GM21367 (cell line): ENCODE measurements at regions not wholly inside any gene's neighbourhood (a gene's known extent, or its start where the extent isn't known, plus 50 kb on each side); places are given as distances from the start of the nearest gene placed in this dataset.

Experiments used
- ATAC-seq: cut with Tn5 transposase; IDR thresholded peaks from one replicate; pipeline ENCODE4 v1.9.1; 2021; ENCODE audit not compliant: unreplicated experiment

DNA sequence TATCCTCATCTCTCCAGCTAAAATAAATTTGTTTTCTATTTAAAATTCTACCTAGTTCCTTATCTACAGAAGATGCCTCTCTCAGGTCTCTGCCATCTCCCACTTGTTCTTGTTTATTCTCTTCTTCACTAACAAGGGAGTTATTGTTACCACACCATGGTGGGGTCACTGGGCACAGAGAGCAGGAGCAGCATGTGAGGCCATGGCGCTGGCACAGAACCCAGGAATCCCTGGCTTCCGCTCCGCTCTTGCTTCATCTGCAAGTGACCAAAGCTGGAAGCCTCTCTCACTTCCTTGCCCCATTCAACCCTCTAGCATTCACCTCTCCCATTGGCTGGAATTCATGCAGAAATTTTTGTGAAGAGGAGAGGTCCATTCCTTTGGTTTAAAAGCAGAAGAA, 190.7 kb upstream of the NCAM1 start:
- no peak for ATAC-seq

DNA sequence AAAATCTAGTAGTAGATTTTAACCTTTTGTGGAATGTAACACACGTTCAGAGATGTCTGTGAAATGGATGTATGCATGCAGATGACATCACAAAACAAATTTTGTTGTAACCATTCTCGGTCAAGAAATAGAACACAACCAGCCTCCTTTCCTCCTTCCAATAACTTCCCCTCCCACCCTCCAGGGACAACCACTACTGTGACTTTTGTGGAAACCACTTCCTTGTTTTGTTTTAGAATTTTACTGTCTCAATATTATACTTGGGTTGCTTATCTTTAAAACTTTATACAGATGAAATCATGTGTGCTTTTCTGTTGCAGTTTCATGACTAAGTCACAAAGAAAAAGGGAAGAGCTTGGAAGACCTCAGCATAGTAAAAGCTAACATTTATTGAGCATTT, 189.4 kb upstream of the NCAM1 start:
- no peak for ATAC-seq

DNA sequence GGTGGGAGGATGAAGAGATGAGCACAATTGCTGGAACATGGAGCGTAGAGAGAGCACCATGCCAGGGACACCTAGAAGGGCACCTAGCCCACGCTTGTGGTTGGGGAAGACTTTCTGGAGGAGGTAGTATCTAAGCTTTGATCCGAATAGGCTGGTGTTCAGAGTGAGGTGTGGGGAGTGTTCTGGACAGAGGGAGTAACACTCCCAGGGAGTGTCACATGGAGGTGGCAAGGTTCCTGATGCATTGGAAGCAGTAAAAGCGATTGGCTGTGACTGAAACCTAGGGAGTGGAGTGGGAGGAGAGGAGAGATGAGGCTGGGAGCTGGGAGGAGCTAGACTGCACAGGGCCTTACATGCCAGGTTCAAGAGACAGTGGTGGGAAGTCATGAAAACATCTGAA, 188.0 kb upstream of the NCAM1 start:
- ATAC-seq, result no peak

DNA sequence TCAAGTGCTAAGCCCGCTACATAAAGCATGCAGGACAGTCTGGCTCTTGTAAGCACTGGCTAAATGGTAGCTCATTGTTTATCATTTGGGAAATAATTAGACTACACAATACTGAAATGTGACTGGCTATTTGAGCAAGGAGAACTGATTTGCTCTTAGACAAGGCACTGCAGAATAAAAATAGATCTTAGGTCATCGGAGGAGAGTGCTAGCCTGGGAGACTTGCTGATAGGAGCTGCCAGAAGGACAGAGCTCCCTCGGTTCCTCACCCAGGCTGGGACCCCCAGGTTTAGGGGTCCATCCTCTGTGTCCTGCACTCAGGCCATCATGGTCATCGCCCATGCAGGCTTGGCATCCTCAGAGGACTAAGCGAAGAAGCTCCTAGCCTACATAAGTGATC, 184.4 kb upstream of the NCAM1 start:
- no peak for ATAC-seq

DNA sequence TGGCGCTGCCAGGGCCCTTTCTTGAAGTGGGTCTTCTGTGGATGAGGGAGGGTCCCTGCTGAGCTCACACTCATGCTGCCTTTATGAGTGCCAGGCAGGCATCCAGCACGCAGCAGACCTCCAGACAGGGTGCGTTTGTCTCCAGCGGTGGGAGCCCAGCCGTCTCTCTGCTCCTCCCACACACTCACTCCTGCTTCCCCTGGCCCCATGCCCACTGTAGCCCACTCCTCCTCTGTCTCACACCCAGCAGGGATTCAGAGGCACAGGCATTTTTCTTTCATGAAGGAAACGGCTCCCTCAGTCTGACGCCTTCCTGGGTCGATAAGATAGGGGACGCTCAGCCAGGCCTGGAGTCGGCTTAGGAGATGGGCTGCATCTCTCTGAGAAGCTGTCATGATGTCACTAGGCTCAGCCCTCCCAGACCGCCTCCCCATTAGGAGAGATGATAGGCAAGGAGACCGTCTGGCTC, 183.9 kb upstream of the NCAM1 start:
- ATAC-seq, result no peak

DNA sequence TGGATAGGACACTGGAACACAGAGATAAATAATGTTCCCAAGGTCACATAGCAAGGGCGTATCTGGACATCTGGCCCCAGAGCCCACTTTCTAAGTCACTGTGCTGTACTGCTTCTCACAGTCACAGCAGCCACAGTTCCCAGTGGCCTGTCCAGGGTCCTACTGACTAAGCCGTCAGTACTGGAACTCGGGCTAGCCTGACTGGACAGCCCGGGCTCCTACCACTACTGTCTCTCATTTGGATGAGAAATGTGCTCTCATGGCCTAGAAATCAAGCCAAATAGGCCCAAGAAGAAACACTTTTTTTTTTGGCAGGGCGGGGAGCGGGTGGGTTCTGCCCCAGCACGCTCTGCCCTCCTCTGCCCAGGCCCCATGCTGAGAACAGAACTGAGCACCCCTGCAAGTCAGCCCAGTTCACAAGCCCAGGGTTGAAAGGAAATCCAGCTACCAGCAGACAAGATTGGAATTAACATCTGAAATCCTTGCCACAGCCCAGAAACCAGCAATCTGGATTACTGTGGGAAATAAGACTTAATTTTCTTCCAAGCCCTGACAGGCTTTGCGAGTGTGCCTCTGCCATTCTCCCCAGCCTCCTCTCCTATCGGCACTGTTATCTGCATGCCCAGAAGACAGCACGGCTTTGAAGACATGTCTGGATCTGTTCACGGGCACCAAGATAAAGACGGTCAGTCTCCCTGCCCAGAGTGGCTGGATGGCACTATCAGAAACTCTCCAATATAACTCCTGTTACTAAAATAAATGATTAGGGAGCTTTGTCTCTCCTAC, 182.9 kb upstream of the NCAM1 start:
- ATAC-seq, result no peak

DNA sequence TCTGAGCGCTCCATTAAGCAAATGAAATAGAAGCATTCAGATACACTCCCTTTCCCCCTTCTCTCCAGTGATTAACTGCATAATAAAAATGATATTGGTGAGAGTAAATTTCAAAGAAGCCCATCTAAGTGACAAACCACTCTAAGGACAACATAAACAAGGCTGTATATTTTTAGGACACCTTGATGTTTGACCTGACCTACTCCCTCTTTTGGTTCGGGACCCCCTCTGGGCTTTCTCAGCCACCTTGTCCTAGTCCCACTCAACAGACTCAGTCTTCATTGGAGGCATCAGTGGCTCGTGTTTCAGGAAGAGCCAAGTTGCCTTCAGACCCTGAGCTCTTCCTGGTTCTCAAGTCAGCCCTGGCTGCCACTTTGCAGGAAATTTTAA, 182.3 kb upstream of the NCAM1 start:
- ATAC-seq, result no peak

DNA sequence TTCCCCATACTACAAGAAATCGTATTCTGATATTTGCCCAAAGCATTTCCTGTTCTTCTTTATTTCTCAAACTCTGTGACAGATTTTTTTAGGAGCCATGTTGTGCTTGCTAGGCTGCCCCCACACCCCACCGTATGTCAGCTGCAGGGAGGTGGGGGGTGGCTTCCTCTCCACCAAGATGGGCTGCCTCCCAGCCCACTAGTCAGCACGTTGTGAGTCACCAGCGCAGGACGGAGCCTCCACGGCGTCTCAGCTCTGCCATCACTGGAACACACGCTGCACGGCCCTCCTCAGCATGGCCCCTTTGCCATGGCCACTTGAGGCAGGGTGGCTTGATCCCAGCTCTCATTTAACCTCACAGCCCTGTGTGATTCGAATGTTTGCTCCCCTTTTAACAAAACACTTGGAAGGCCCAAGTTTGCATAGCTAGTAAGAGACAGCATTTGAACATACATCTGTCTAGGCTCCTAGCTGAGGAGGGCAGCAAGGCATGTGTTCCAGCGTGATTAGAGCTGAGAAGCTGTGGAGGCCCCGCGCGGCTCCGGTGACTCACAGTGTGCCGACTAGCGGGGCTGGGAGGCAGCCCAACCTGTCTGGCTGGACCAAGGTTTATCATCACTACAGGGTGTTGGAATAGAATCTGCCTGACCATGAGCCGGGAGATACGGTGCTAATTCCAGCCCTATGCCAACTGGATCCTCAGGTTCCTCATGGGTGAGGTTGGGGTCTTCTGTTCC, 180.7 kb upstream of the NCAM1 start:
- no peak for ATAC-seq

DNA sequence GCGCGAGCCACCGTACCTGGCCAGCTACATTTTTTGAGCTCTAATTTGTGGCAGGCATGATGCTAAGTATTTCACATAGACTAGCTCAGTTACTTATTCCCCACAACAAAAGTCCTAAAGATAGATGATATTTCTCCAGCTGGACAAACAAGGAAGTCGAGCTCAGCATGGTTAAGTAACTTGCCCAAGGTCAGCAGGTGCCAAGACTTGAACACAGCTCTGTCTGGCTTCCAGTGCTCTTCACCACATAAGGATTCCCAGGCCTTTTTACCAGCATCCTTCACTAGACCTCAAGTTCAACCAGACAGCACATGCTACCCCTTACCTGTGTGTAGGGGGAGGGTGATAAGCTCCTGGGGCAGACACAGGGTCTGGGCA, 177.3 kb upstream of the NCAM1 start:
- no peak for ATAC-seq

DNA sequence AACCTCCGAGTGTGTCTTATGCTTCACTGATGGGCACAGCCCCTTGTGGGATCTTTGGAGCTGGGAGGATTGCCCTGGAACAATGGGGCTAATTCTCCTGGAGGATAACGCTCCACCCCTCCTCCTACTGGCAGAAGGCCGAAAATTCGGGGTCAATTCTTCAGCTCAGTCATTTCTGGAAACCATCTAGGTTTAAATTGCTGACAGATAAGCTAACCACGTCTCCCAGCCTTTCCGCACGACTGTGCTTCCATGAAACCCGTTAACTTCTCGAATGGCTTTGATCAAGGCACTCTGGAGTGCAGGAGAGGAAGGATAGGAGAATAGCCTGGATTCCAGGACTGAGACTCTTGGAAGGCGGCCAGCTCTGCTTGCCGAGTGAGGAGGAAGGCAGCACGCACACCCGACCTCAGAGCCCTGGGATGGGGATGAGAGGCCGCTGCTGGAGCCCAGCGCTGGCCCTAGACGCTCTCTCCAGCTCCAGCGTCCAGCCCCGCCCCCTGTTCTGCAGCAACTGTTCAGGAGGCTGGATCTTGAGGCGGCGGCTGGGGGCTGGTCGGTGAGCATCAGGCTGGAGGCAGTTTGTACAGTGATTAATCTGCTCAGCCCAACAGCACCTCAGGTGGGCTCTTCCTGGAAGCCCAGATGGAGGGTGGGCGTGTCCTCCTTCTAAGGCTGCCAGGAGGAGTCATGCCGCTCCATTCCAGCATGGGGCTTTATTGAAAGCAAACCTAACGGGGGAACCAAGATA, 176.7 kb upstream of the NCAM1 start:
- no peak for ATAC-seq

DNA sequence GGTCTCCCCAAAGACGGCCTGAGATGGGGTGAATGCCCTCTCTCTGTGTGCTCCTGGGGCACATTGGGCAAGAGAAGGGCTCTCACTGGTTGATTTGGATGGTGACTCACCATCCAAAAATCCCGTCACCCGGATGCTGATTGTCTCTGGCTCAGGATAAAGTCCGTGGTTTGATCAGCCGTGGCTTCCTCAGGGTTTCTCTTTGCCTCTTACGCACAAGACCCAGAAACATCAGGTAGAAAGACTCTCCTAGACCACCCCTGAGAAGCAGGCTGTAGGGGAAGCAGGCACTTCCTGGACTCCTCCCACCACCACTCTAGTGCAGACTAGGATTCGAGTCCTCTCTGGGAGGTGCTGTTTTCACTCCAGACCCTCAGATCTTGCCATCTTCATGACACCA, 176.1 kb upstream of the NCAM1 start:
- no peak for ATAC-seq

DNA sequence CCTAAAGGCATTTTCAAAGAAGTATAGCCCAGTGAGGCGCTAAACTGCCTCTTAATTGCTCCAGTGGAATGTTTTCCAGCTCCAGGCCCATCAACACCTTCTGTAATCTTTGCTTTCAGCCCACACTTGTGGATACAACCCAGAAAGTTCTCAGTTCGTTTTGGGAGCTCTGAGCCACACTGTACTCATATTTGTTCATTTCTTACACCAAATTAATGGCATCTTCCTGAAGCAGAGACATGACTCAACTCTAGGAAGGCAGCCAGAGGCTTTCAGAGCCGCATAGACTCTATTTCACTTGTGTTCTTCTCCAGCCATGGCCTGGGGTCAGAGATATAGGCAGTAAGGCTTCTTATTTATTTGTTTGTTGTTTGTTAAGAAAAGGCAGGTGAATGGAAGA, 175.5 kb upstream of the NCAM1 start:
- ATAC-seq, result no peak

DNA sequence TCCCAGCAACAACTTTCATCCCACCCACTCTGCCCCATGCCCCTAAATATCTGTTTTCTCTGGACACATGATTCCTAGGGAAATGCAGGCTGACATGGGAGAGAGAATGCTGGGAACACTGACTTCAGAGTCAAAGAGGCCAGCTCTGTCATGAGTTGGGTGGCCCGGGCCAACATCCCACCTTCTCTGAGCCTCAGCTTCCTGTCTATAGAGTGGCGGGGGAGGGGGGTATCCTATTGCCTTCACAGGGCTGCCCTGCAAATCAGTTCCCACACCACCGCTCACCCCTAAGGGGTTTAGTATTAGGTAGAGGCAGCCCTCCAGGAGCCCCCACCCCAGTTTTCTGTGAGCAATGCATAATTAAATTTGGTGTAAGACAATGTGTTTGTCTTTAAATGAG, 175.0 kb upstream of the NCAM1 start:
- ATAC-seq, result no peak

DNA sequence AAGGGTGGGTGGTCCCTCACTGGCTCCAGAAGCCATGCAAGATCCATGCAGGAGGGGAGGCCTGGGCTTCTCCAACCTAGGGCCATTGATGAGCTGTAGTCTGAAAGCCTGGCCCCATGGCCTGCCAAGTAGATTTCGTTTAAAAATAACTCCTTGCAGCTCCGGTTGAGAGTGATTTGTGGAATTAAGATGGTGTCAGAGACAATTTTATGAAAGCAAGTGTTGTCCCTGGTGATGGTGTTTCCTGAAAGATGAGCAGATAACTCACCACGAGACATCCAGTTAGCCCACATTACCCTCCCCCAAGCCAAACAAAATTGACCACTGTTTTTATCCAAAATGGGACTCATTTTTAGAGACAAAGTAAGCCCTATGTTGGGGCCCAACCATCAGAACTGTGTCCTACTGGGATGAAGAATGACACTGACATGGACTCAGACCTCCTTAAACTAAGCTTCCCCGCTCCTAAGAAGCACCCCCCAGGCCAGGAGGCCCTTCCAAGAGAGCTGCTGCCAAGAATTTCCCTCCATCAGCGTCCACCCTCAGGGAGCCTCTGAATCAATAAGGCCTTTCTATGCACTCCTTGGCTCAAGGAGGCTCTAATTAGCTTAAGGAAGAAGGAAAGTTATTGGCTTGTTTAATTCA, 174.2 kb upstream of the NCAM1 start:
- no peak for ATAC-seq

DNA sequence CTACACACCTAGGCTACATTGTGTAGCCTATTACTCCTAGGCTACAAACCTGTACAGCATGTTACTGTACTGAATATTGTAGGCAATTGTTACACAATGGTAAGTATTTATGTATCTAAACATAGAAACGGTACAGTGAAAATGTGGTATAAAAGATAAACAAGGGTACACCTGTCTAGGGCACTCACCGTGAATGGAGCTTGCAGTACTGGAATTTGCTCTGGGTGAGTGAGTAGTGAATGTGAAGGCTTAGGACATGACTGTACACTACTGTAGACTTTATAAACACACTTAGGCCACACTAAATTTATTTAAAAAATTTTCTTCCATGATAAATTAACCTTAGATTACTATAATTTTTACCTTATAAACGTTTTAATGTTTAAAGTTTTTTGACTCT, 171.7 kb upstream of the NCAM1 start:
- ATAC-seq, result no peak

DNA sequence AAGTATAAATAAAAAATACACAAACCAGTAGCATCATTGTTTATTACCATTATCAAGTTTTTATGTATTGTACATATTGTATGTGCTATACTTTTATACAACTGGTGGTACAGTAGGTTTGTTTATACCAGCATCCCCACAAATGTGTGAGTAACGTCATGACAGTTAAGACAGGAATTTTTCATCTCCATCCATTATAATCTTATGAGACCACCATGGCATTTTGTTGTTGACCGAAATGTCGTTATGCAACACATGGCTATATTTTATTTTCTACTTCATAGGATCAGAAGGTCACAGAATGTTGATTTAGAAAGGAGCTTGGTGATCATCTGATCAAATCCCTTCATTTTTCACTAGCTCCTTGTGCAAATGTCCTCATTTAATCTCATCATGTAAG, 170.9 kb upstream of the NCAM1 start:
- ATAC-seq, result no peak

DNA sequence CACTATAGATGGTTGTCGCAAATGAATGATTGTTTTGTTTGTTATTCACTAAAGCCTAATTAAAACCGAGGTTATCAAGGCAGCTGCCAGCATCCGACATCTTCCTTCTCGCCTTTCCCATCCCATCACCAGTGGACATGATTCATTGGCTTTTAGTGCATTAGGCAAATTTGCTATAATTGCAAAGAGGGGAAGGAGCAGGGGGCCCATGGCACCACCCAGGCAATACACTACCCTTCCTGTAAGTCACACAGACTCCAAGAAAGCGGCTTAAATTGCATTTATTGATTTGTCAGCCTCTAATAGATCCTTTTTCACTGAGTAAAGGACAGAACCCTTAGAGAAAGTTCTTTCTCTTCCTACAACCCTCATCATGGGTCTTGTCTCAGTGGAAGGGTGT, 169.2 kb upstream of the NCAM1 start:
- no peak for ATAC-seq

DNA sequence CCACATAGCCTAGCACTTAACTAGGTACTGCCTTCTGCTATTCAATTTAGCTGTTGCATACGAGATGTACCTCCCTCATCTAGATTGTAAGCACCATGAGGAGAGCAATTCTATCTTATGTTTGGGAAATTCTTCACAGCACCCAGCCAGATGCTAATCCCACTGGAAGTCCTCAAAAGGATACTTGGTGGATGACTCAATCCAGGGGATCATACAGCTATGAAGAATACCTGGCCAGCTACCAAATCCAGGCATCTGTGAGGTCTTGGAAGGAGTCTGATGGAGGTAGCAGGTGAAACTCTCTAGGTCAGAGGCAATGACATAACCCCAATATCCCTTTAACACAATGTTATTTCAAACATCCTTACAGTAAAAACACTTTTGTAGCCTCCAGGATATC, 167.8 kb upstream of the NCAM1 start:
- no peak for ATAC-seq

DNA sequence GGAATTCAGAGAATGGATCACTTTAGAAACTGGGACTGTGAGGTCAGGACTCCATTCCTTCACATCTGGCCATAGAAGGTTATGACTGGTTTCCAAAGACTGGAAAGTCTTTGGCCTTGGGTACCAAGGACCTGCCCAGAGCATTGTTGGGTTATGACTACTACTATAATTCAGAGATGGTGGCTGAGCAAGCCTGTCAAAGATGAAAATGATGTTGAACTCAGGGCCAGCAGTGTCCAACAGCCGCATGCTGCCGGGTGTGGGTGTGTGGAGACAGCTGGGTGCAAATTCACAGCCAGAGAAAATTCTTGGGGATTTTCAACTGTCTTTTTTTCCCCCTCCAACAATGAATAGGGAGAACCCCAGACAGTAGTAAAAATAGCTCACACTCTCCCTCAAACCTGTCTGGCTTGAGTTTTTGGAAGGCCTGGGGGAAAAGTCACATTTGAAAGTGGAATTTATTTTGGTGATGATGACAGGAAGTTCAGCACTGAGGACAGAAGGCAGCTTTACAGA, 166.8 kb upstream of the NCAM1 start:
- no peak for ATAC-seq

DNA sequence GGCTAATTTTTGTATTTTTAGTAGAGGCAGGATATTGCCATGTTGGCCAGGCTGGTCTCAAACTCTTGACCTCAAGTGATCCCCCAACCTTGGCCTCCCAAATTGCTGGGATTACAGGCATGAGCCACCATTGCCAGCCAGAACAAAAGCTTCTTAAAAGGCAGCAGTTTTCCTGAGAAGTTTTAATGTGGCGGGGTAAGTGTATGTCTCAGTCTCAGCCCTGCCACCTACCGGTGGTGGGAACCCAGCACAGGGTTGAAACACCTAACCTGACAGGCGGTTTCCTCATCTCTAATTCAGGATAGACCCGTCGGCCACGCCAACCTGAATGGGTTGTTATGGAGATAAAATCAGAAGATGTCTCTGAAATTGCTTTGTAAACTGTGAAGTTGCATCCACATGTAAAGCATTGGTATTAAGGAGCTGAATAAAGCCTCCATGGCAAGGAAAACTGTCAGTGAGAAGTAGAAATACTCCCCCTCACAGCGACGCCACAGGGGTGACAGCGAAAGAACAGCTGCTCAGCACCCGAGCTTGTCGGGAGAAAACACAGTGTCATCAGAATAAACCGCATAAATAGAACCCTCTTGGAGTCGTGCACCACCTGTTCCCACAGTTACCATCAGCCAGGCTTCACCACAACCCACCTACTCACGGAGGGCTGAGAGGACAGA, 165.9 kb upstream of the NCAM1 start:
- ATAC-seq, result no peak
